Karpas-422 (cell line): ENCODE measurements at regions not wholly inside any gene's neighbourhood (a gene's known extent, or its start where the extent isn't known, plus 50 kb on each side); places are given as distances from the start of the nearest gene placed in this dataset.

Experiments used
- DNase-seq: peaks from one replicate; pipeline ENCODE4 v3.0.0-alpha.2; 2015
- H2AFZ ChIP-seq: fragments of 200-600 bp; sonication (generic); 2 replicates; pipeline ENCODE4 v1.6.1; 2014; ENCODE audit warnings: antibody characterized with exemption, low read length, mixed read lengths
- H3K27ac ChIP-seq: fragments of 200-600 bp; sonication (generic); 2 replicates; pipeline ENCODE4 v1.5.1; 2014; ENCODE audit warnings: mild to moderate bottlenecking, low read length, moderate library complexity
- H3K27me3 ChIP-seq: fragments of 200-600 bp; sonication (generic); 2 replicates; pipeline ENCODE4 v1.6.1; 2014; ENCODE audit warnings: low read length, mixed read lengths
- H3K36me3 ChIP-seq: fragments of 200-600 bp; sonication (generic); 2 replicates; pipeline ENCODE4 v1.6.1; 2014; ENCODE audit warnings: low read length, mixed read lengths; ENCODE audit not compliant: insufficient read depth
- H3K4me1 ChIP-seq: fragments of 200-600 bp; sonication (generic); 2 replicates; pipeline ENCODE4 v1.6.1; 2014; ENCODE audit warnings: mild to moderate bottlenecking, low read length, mixed read lengths
- H3K4me2 ChIP-seq: fragments of 200-600 bp; sonication (generic); 2 replicates; pipeline ENCODE4 v1.6.1; 2014; ENCODE audit warnings: low read length, low read depth, mild to moderate bottlenecking; ENCODE audit not compliant: poor library complexity, severe bottlenecking
- H3K4me3 ChIP-seq: fragments of 200-600 bp; sonication (generic); 2 replicates; pipeline ENCODE4 v1.5.1; 2014; ENCODE audit warnings: mild to moderate bottlenecking, antibody characterized with exemption, low read length, mixed read lengths
- H3K79me2 ChIP-seq: fragments of 200-600 bp; sonication (generic); 2 replicates; pipeline ENCODE4 v1.6.1; 2014; ENCODE audit warnings: mild to moderate bottlenecking, low read length, mixed read lengths
- H3K9ac ChIP-seq: fragments of 200-600 bp; sonication (generic); 2 replicates; pipeline ENCODE4 v1.6.0; 2014; ENCODE audit warnings: low read length
- H3K9me2 ChIP-seq: fragments of 200-600 bp; sonication (generic), shearing (Covaris generic); replicated peaks from 2 replicates; pipeline ENCODE4 v1.6.0; 2014; ENCODE audit warnings: mild to moderate bottlenecking, low read length, moderate library complexity; ENCODE audit not compliant: insufficient read depth
- H3K9me3 ChIP-seq: fragments of 300-700, 200-600 bp; sonication (generic); 2 replicates; pipeline ENCODE4 v1.6.1; 2014; ENCODE audit warnings: low read length, mixed read lengths
- H4K20me1 ChIP-seq: fragments of 200-600 bp; sonication (generic); 2 replicates; pipeline ENCODE4 v1.6.1; 2014; ENCODE audit warnings: mild to moderate bottlenecking, antibody characterized with exemption, low read length, low read depth; ENCODE audit not compliant: insufficient read depth

DNA sequence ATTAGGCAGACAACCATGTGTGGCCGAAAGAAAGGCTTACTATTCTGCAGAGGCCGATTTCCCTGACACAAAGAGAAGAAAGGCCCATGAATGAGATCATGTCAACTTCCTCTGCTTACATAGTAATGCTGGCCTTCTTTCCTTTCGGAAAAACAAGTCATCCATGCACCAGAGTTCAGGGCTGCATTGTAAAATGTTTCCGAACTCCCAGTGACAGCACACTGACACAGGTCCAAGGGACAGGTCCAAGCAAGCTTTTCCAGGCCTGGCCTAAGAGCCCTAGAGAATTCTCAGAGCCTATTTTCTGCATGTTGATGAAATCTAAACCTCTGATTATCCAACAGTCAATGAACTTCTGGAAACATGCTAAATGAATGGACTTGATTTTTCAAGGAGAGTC, 140.9 kb downstream of the ZNF608 start:
- no peak for DNase-seq
- Histone ChIP-seq H2AFZ (no peak overlapping the region), H3K36me3 (no peaks in the 10 kb centered on the region), H3K27me3 (no peaks in the 10 kb centered on the region), H3K9me3 (no peaks in the 10 kb centered on the region), H3K9ac (no peak overlapping the region), H3K27ac (no peak overlapping the region), H4K20me1 (no peaks in the 10 kb centered on the region), H3K4me1 (peaks cover 1% of the 10 kb centered on the region), H3K79me2 (no peaks in the 10 kb centered on the region), H3K4me3 (no peak overlapping the region), H3K9me2 (no peaks in the 10 kb centered on the region), H3K4me2 (no peak overlapping the region)

DNA sequence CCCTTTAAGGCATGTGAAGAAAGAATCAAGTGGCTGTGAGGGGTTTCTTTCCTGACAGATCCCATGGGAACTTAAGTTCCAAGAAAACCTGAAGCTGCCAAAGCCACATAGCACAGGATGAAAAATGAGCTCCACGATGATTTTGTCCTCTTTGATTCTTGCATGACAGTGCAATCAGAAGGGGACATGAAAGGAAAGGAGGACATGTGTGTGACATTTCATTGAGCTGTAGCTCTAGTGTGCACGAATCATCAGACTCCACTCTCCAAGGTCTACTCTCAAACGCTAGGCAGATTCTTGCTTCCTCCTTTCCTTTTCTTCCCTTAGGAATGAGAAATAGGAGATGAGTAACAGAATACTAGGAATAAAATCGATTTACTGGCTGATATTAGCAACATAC, 142.0 kb downstream of the ZNF608 start:
- Histone ChIP-seq H3K9me2 (no peaks in the 10 kb centered on the region), H3K4me3 (no peak overlapping the region), H3K4me2 (no peak overlapping the region), H3K9ac (no peak overlapping the region), H3K27me3 (no peaks in the 10 kb centered on the region), H3K9me3 (no peaks in the 10 kb centered on the region), H3K36me3 (no peaks in the 10 kb centered on the region), H4K20me1 (no peaks in the 10 kb centered on the region), H2AFZ (no peak overlapping the region), H3K79me2 (no peaks in the 10 kb centered on the region), H3K4me1 (peaks cover 12% of the 10 kb centered on the region), H3K27ac (no peak overlapping the region)
- no peak for DNase-seq

DNA sequence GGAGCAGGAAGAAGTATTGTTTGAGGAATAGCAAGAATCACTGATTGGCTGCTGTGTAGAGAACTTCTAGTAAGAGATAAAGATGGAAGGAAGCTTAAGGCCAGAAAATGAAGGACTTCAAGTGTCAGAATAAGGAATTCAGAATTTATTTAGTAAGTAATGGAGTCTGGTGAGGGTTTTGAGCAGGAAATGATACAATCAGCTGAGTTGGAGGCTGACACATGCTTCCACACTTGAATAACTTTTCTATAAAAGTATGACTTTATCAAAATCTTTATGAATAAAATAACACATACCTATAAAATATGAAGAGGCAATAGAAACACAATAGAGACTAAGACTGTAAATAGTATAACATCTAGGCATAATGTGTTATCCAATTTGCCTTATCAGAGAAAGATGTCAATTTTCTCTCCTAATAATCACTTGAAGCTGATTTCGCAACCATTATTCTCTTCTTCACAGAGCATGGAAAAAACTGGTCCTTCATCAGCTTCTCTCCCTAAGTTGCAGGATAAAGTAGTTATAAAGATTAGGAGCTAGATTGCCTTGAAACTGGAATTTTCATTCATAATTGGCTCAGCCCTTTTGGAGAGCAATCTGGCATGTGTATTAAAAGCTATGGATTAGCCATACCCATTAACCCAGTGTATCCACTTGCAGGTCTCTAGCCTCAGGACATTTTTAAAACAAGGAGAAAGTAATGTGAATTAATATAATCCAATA, 143.4 kb downstream of the ZNF608 start:
- H2AFZ ChIP-seq = no peak overlapping the region
- no peak for DNase-seq
- H3K4me1 ChIP-seq = peaks cover 20% of the 10 kb centered on the region
- no peak overlapping the region for H3K4me3 ChIP-seq
- no peak overlapping the region for H3K9ac ChIP-seq
- no peaks in the 10 kb centered on the region for H3K9me2 ChIP-seq
- H3K4me2 ChIP-seq = no peak overlapping the region
- H4K20me1 ChIP-seq = no peaks in the 10 kb centered on the region
- H3K27ac ChIP-seq = no peak overlapping the region
- H3K27me3 ChIP-seq = no peaks in the 10 kb centered on the region
- no peaks in the 10 kb centered on the region for H3K9me3 ChIP-seq
- no peaks in the 10 kb centered on the region for H3K36me3 ChIP-seq
- no peaks in the 10 kb centered on the region for H3K79me2 ChIP-seq

DNA sequence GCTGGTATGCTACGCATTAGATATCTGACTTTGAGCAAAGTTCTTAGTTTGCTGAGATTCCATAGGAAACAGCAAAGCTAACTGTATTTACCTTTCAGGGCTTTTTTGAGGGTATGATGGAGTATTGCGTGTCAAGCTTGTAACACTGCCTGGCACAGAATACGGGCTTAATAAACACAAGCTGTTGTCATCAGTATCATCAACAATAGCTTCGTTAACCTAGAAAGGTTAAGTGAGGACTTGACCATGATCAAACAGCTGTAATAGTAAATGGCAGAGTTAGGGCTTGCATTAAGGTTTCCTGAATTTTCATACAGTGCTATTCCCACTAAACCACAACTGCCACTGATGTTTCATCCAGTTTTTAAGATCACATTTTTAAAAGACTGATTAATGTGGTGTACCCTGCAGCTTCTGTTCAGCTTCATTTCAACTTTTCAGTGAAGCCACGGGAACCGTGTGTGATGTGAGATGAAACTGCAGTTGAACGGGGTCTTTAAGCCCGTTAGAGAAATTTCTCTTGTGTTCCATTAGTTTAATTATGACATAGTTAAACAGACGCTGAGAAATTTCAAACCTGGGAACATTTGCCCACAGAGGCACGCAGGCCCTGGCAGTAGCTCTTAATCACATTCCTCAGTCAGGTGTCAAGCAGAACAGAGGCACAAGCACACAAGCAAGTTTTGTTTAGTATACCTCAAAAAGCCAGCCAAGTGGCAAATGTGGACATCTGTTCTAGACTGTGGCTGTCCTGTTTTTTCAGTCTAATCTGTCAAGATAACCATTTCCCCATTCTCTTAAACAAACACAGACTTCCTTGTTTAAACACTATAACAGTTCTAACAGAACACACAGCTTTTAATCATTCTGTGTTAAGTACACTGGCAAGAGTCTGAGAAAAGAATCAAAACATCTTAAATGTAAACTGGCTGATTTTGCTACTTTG, 147.1 kb downstream of the ZNF608 start:
- no peak overlapping the region for H3K27ac ChIP-seq

DNA sequence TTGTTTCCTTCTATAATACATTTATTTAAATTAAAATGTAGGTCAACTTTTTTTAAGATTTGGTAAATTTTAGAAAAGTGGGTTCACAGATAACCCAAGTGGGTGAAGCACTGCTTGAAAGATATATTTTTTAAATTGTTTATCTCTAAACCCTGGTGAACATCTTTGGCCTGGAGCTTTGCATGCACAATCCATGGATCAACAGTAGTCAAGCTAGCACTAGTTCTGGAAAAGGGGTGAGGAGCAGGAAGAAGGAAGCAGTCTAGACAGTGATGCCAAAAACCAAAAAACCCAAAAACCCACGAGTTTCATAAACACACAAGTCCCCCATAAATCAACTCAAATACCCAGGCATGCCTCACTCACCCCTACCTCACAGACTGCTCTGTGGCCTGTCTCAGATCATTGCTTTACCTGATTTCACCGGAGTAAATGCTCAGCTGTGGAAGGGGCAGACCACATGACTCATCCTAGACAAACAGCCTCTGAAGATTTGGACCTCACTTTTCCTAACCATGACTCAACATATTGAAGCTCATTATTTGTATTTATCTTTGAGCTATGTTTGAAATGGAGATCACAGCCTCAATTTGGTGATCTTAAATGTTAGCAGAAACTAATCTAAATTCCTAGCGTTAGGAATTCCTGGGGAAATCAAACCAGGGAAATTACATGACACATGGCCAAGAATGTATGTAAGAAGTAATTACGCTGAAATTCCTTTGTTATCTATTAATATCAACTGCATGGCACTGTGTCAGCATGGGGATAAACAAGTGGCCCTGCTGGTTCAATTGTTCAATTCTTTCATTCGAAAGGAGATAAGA, 149.6 kb downstream of the ZNF608 start:
- no peak overlapping the region for H3K9ac ChIP-seq
- no peak for DNase-seq
- H3K4me3 ChIP-seq = no peak overlapping the region
- H3K27me3 ChIP-seq = no peaks in the 10 kb centered on the region
- H4K20me1 ChIP-seq = no peaks in the 10 kb centered on the region
- peaks cover 20% of the 10 kb centered on the region for H3K4me1 ChIP-seq
- no peaks in the 10 kb centered on the region for H3K79me2 ChIP-seq
- H2AFZ ChIP-seq = no peak overlapping the region
- H3K36me3 ChIP-seq = no peaks in the 10 kb centered on the region
- H3K9me2 ChIP-seq = no peaks in the 10 kb centered on the region
- H3K4me2 ChIP-seq = no peak overlapping the region
- H3K27ac ChIP-seq = no peak overlapping the region
- no peaks in the 10 kb centered on the region for H3K9me3 ChIP-seq

More for the DNA sequence above, 147.1 kb downstream of the ZNF608 start:
- Histone ChIP-seq H3K9ac (no peak overlapping the region), H3K79me2 (no peaks in the 10 kb centered on the region), H3K4me1 (peaks cover 20% of the 10 kb centered on the region), H3K4me3 (no peak overlapping the region), H4K20me1 (no peaks in the 10 kb centered on the region), H3K9me3 (no peaks in the 10 kb centered on the region), H2AFZ (peak overlapping the region; percentile 50), H3K36me3 (no peaks in the 10 kb centered on the region), H3K27me3 (no peaks in the 10 kb centered on the region), H3K9me2 (no peaks in the 10 kb centered on the region), H3K4me2 (peak overlapping the region; percentile 36)
- peak; percentile 49 for DNase-seq

DNA sequence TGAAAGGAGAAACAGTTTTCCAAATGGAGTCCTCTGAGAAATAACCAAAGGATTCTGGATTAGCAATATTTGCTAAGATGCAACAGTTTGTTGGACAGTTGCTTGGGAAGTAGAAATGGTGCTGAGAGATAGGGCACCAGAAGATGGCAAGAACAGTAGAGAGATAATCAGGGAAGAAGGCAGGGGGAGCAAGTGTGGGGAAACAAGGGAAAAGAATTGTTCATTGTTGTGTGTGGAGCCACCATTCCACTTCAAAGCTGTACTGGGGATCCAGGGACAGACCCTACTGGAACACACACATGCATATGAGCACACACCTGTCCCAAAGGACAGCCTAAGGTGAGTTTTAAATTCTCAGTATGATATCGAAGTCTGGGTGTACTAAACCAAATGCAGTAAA, 152.5 kb downstream of the ZNF608 start:
- no peak overlapping the region for H3K4me3 ChIP-seq
- no peak for DNase-seq
- no peaks in the 10 kb centered on the region for H3K9me2 ChIP-seq
- H4K20me1 ChIP-seq = no peaks in the 10 kb centered on the region
- no peaks in the 10 kb centered on the region for H3K9me3 ChIP-seq
- no peaks in the 10 kb centered on the region for H3K27me3 ChIP-seq
- H3K9ac ChIP-seq = no peak overlapping the region
- H3K79me2 ChIP-seq = no peaks in the 10 kb centered on the region
- H3K27ac ChIP-seq = no peak overlapping the region
- no peak overlapping the region for H3K4me2 ChIP-seq
- peaks cover 3% of the 10 kb centered on the region for H3K4me1 ChIP-seq
- H2AFZ ChIP-seq = no peak overlapping the region
- H3K36me3 ChIP-seq = no peaks in the 10 kb centered on the region

DNA sequence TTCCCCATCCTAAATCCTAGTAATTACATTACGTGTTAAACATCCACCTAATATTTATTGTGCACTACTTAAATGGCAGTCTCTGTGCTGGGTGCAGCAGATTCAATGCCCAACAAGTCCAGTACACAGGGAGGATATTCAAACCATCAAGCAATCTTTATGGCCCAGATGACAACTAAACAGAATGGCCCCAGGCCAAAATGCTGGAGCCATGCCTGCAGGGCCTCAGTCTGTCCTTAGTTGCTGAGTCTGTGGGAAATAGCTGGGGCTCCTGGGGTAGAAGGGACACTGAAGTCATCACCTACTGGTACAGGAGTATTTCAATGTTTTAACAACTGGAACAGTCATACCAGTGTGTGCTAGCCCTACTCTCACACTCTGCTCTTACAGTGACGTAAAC, 153.5 kb downstream of the ZNF608 start:
- H3K4me2 ChIP-seq = no peak overlapping the region

DNA sequence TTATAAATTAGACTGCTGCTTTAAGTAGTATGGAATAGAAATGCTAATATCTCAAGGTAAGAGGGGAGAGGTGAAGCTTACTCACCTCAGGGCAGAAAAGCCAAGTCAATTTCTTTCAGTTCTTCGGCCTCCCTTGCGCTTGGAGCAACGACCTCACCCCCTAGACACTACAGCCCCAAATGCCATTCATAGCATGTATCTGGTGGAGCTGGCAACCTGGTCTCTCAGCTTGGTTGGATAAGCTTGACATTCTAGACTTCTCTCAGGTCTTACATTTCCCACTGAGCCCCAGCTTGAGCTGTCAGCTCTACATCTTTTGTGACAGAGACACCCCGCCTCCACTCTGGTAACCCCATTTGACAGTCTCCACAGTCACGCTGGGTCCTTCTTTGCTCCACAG, 154.9 kb downstream of the ZNF608 start:
- Histone ChIP-seq H3K4me2 (no peak overlapping the region), H3K79me2 (no peaks in the 10 kb centered on the region), H3K27me3 (no peaks in the 10 kb centered on the region), H3K36me3 (no peaks in the 10 kb centered on the region), H3K9me3 (no peaks in the 10 kb centered on the region), H3K4me3 (no peak overlapping the region), H2AFZ (no peak overlapping the region), H3K9ac (no peak overlapping the region), H3K27ac (no peak overlapping the region), H4K20me1 (no peaks in the 10 kb centered on the region), H3K9me2 (no peaks in the 10 kb centered on the region), H3K4me1 (no peaks in the 10 kb centered on the region)
- no peak for DNase-seq

More for the DNA sequence above, 153.5 kb downstream of the ZNF608 start:
- Histone ChIP-seq H2AFZ (no peak overlapping the region), H3K4me3 (no peak overlapping the region), H3K4me1 (no peaks in the 10 kb centered on the region), H3K9ac (no peak overlapping the region), H3K9me2 (no peaks in the 10 kb centered on the region), H3K36me3 (no peaks in the 10 kb centered on the region), H4K20me1 (no peaks in the 10 kb centered on the region), H3K9me3 (no peaks in the 10 kb centered on the region), H3K27ac (no peak overlapping the region), H3K79me2 (no peaks in the 10 kb centered on the region), H3K27me3 (no peaks in the 10 kb centered on the region)
- no peak for DNase-seq
